H1 (cell line): ENCODE measurements at regions not wholly inside any gene's neighbourhood (a gene's known extent, or its start where the extent isn't known, plus 50 kb on each side); places are given as distances from the start of the nearest gene placed in this dataset.

Experiments
- CBX8 ChIP-seq: fragments of 300-800, 300-1000 bp; sonication (generic); IDR thresholded peaks from 2 replicates; pipeline ENCODE4 v1.7.1; 2016; ENCODE audit warnings: low read depth, low read length, borderline replicate concordance
- GABPA ChIP-seq: IDR thresholded peaks from 2 replicates; pipeline ENCODE4 v1.6.1; 2011; ENCODE audit warnings: mild to moderate bottlenecking, low read length, moderate library complexity, borderline replicate concordance; ENCODE audit not compliant: insufficient read depth
- NRF1 ChIP-seq: IDR thresholded peaks from 2 replicates; pipeline ENCODE4 v1.6.1; 2011; ENCODE audit warnings: mild to moderate bottlenecking, low read depth, low read length, improper control_type of control experiment

- TF ChIP-seq NRF1: no peak
- no peak for TF ChIP-seq CBX8
- no peak for TF ChIP-seq GABPA
Observed at GRCh38 chr3:135576751-135577150, 388.8 kb upstream of the PPP2R3A start (continued).
